Left lung (tissue), 4 donors: ENCODE measurements at regions not wholly inside any gene's neighbourhood (a gene's known extent, or its start where the extent isn't known, plus 50 kb on each side); places are given as distances from the start of the nearest gene placed in this dataset.

Experiments used
- ATAC-seq: fragments of 200-7000 bp; cut with Tn5 transposase; one replicate; pipeline ENCODE4 v1.9.1; 2020; ENCODE audit warnings: moderate library complexity
- DNase-seq, 4 donors: peaks; one replicate each; pipeline ENCODE4 v3.0.0-alpha.2; 2013 to 2020
- H3K27ac ChIP-seq, 2 donors: fragments of 200-600 bp; sonication (generic) in 1 of 2; one replicate each; pipeline versions ENCODE4 v1.5.0 to v1.8.0; 2020 to 2021
- H3K27me3 ChIP-seq, 2 donors: fragments of 200-600 bp; sonication (generic) in 1 of 2; one replicate each; pipeline versions ENCODE4 v1.5.0 to v1.8.0; 2020 to 2021
- H3K36me3 ChIP-seq, 2 donors: fragments of 200-600 bp; sonication (generic) in 1 of 2; one replicate each; pipeline versions ENCODE4 v1.5.0 to v1.8.0; 2020 to 2021
- H3K4me1 ChIP-seq, 2 donors: fragments of 200-600 bp; one replicate each; pipeline ENCODE4 v1.8.0; 2021
- H3K4me3 ChIP-seq, 2 donors: fragments of 200-600 bp; sonication (generic) in 1 of 2; one replicate each; pipeline versions ENCODE4 v1.5.0 to v1.8.0; 2020 to 2021; ENCODE audit warnings: mild to moderate bottlenecking in 1 of 2
- H3K9me3 ChIP-seq, 2 donors: fragments of 200-600 bp; sonication (generic) in 1 of 2; one replicate each; pipeline versions ENCODE4 v1.5.0 to v1.8.0; 2020 to 2021
- CTCF ChIP-seq, 2 donors: fragments of 200-600 bp; sonication (generic) in 1 of 2; IDR thresholded peaks; one replicate each; pipeline versions ENCODE4 v1.5.0 to v1.8.0; 2021; ENCODE audit warnings: antibody characterized with exemption in 2 of 2
- intact Hi-C, 2 donors: fragments of 100-400 bp; cut with DNase I; formaldehyde crosslinking; loops; one replicate each; pipeline versions ENCODE4 v1.11.2 to v1.14.2; 2022
- donor health status: DM: no; HTN: yes; CAD: no.
- donor health status: DM: no; HTN: no; CAD: no.

DNA sequence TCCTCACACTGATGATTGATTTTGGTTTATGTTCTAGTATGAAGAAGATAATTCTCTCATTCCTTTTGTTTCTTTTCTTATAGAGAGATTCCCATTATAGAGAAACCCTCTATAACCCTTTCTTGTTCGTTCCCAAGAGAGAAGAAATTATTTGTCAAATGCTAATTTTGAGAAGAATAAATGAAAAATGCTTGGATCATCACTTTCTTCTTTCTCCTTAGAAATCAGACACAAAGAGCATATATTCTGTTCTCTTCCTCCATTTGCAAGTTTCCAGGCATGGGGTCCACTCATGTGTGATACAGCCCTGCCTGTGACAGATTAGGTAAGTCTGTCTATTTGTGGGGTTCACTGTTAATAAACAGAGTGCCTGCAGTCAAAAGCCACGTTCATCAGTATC, 222.6 kb upstream of the NECTIN3 start:
- DNase-seq (no peak), ATAC-seq (no peak)
- no peak for TF ChIP-seq CTCF (IDR thresholded peaks at IDR 0.05)
- Histone ChIP-seq H3K27ac (no peak overlapping the region), H3K36me3 (no peaks in the 10 kb centered on the region), H3K4me1 (no peaks in the 10 kb centered on the region), H3K4me3 (no peak overlapping the region), H3K27me3 (no peaks in the 10 kb centered on the region), H3K9me3 (peaks cover 0 to 7% of the 10 kb centered on the region in 2 donors)
- intact Hi-C loops = no loop called here

GRCh38 chr3:110851736-110852135, 219.9 kb upstream of the NECTIN3 start:
- Histone ChIP-seq H3K27ac (no peak overlapping the region), H3K27me3 (no peaks in the 10 kb centered on the region), H3K36me3 (no peaks in the 10 kb centered on the region), H3K4me1 (no peaks in the 10 kb centered on the region), H3K4me3 (no peak overlapping the region), H3K9me3 (no peaks in the 10 kb centered on the region)
- TF ChIP-seq CTCF (IDR thresholded peaks at IDR 0.05) = no peak
- ATAC-seq = no peak
- intact Hi-C loops = no loop called here
- no peak for DNase-seq

DNA sequence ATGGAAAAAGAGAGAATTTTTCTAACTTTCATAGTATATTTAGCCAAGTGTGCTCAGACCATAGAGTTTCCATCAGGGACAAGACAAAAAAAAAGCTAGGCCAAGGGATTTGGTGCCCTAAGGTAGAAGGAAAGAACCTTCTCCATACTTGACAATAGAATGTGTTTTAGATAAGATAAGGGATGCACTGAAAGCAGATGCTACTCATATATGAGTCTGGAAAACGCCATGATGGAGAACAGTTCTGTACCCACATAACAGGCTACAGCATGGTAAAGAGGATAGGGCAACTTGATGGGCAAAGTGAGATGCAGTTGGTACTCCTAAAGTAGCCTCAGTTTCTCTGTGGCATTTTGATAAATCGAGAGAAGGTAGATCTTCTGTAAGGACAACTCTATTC, 216.4 kb upstream of the NECTIN3 start:
- no peaks in the 10 kb centered on the region for H3K27me3 ChIP-seq
- intact Hi-C loops = no loop called here
- H3K27ac ChIP-seq = no peak overlapping the region
- DNase-seq (no peak), ATAC-seq (no peak)
- H3K9me3 ChIP-seq = no peaks in the 10 kb centered on the region
- H3K4me1 ChIP-seq = no peaks in the 10 kb centered on the region
- no peak for TF ChIP-seq CTCF (IDR thresholded peaks at IDR 0.05)
- H3K36me3 ChIP-seq = no peaks in the 10 kb centered on the region
- H3K4me3 ChIP-seq = no peak overlapping the region

GRCh38 chr3:110856916-110857315, 214.7 kb upstream of the NECTIN3 start:
- intact Hi-C loops = no loop called here

DNA sequence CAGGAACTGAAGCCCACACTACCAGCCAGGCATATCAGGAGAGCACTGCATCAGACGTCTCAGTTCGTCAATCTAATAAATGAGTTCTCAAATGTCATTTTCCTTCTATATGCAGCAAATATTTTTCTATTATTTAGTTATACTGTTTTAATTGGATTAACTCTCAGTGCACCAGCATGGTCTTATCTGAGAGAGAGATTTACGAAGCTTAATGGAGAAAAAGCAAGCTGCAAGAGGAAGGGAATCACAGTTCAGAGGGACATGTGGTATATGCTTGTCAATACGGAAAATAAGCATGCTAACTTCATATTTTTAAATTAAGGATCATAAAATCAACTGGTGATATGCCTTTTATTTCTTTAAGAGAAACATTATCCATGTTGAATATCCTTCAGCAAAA, 213.1 kb upstream of the NECTIN3 start:
- no peaks in the 10 kb centered on the region for H3K36me3 ChIP-seq
- ATAC-seq = no peak

More at GRCh38 chr3:110856916-110857315, 214.7 kb upstream of the NECTIN3 start:
- ATAC-seq = no peak
- no peak for DNase-seq
- Histone ChIP-seq H3K9me3 (no peaks in the 10 kb centered on the region), H3K4me1 (no peaks in the 10 kb centered on the region), H3K27ac (no peak overlapping the region), H3K4me3 (no peak overlapping the region), H3K36me3 (no peaks in the 10 kb centered on the region), H3K27me3 (no peaks in the 10 kb centered on the region)
- TF ChIP-seq CTCF (IDR thresholded peaks at IDR 0.05) = no peak

More for the DNA sequence above, 213.1 kb upstream of the NECTIN3 start:
- no peaks in the 10 kb centered on the region for H3K4me1 ChIP-seq
- DNase-seq = no peak
- no peaks in the 10 kb centered on the region for H3K27me3 ChIP-seq
- H3K27ac ChIP-seq = no peak overlapping the region
- H3K4me3 ChIP-seq = no peak overlapping the region
- TF ChIP-seq CTCF (IDR thresholded peaks at IDR 0.05) = no peak
- H3K9me3 ChIP-seq = no peaks in the 10 kb centered on the region
- intact Hi-C loops = no loop called here
